ENCODE measurements at regions not wholly inside any gene's neighbourhood (a gene's known extent, or its start where the extent isn't known, plus 50 kb on each side); places are given as distances from the start of the nearest gene placed in this dataset.

- DNase-seq = no peak
These were observed 180.3 kb upstream of the GRB10 start for GRCh38 chr7:50962962-50963374.

- DNase-seq = no peak
These were observed 179.7 kb upstream of the GRB10 start for GRCh38 chr7:50962281-50962883.

GRCh38 chr7:50960621-50961310 is 178.1 kb upstream of the GRB10 start:
- no peak for DNase-seq

GRCh38 chr7:50959991-50960390 is 177.3 kb upstream of the GRB10 start:
- DNase-seq = no peak

GRCh38 chr7:50959560-50959959 is 176.9 kb upstream of the GRB10 start:
- no peak for DNase-seq

- no peak for DNase-seq
These were observed 175.2 kb upstream of the GRB10 start for GRCh38 chr7:50957855-50958254.

GRCh38 chr7:50957431-50957830 is 174.7 kb upstream of the GRB10 start:
- no peak for DNase-seq

- DNase-seq = no peak
These were observed 173.9 kb upstream of the GRB10 start for GRCh38 chr7:50956522-50957155.

- DNase-seq = no peak
These were observed 172.0 kb upstream of the GRB10 start for GRCh38 chr7:50954716-50955115.

GRCh38 chr7:50954245-50954644 is 171.5 kb upstream of the GRB10 start:
- DNase-seq = no peak

GRCh38 chr7:50953820-50954219 is 171.1 kb upstream of the GRB10 start:
- no peak for DNase-seq

- no peak for DNase-seq
These were observed 170.6 kb upstream of the GRB10 start for GRCh38 chr7:50953303-50953702.

- no peak for DNase-seq
These were observed 169.8 kb upstream of the GRB10 start for GRCh38 chr7:50952544-50952943.

GRCh38 chr7:50952120-50952519 is 169.4 kb upstream of the GRB10 start:
- DNase-seq = no peak

GRCh38 chr7:50943482-50943881 is 160.8 kb upstream of the GRB10 start:
- DNase-seq = no peak

- no peak for DNase-seq
These were observed 158.8 kb upstream of the GRB10 start for GRCh38 chr7:50941525-50941924.

- DNase-seq = no peak
These were observed 157.9 kb upstream of the GRB10 start for GRCh38 chr7:50940621-50941020.

GRCh38 chr7:50939021-50939420 is 156.3 kb upstream of the GRB10 start:
- no peak for DNase-seq

- DNase-seq = no peak
These were observed 155.0 kb upstream of the GRB10 start for GRCh38 chr7:50937727-50938126.

- no peak for DNase-seq
These were observed 143.4 kb upstream of the GRB10 start for GRCh38 chr7:50926049-50926448.

- no peak for DNase-seq
These were observed 140.8 kb upstream of the GRB10 start for GRCh38 chr7:50923476-50923875.

GRCh38 chr7:50921114-50921813 is 138.6 kb upstream of the GRB10 start:
- peak; percentile 21 for DNase-seq

GRCh38 chr7:50920031-50920635 is 137.4 kb upstream of the GRB10 start:
- DNase-seq = no peak

All from activated naive CD4-positive, alpha-beta T cell treated with anti-CD3 and anti-CD28 coated beads, Interleukin-2, amount 50 U/mL, for 16 hours (primary cell).